22Rv1 (cell line): ENCODE measurements at regions not wholly inside any gene's neighbourhood (a gene's known extent, or its start where the extent isn't known, plus 50 kb on each side); places are given as distances from the start of the nearest gene placed in this dataset.

Experiments
- H3K27ac ChIP-seq: fragments of 450-650 bp; 2 replicates; pipeline ENCODE4 v1.5.1; 2017
- ZFX ChIP-seq: fragments of 450-650 bp; IDR thresholded peaks from 2 replicates; pipeline ENCODE4 v1.6.1; 2017; ENCODE audit warnings: antibody characterized with exemption, borderline replicate concordance
- TF ChIP-seq, protein P1 (sequence below): fragments of 450-650 bp; IDR thresholded peaks from 2 replicates; pipeline ENCODE4 v1.5.1; 2017; ENCODE audit warnings: mild to moderate bottlenecking

GRCh38 chr11:39236916-39237315, 2222.5 kb downstream of the LRRC4C start:
- H3K27ac ChIP-seq = no peak overlapping the region
- TF ChIP-seq ZFX = no peak
- TF ChIP-seq, protein P1, sequence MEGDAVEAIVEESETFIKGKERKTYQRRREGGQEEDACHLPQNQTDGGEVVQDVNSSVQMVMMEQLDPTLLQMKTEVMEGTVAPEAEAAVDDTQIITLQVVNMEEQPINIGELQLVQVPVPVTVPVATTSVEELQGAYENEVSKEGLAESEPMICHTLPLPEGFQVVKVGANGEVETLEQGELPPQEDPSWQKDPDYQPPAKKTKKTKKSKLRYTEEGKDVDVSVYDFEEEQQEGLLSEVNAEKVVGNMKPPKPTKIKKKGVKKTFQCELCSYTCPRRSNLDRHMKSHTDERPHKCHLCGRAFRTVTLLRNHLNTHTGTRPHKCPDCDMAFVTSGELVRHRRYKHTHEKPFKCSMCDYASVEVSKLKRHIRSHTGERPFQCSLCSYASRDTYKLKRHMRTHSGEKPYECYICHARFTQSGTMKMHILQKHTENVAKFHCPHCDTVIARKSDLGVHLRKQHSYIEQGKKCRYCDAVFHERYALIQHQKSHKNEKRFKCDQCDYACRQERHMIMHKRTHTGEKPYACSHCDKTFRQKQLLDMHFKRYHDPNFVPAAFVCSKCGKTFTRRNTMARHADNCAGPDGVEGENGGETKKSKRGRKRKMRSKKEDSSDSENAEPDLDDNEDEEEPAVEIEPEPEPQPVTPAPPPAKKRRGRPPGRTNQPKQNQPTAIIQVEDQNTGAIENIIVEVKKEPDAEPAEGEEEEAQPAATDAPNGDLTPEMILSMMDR = no peak

DNA sequence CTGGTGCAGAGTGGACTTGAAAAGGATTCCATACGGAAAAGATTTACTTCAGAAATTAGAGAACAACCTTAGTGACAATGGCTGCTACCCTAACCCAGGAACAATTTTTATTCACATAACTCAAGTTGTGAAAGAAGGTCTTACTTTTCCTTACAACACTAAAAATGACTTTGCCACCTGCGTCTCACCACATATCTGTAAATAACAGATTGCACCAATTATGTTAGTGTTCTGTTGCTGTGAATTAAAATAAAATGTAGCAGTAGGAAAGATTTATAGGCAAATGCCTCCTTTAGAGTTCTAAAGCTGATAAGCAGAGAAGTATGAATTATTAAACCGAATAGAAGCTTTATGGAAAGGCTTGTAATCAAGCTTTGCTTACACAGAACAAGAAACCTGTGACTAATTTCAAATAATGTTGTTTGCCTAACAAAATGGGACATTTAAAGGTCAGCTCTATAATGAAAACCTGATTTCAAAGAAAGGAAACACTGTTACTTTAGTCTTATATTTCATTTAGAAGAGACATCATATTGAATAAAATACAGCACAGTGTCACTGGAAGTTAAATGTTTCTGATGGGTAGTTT, 2237.8 kb downstream of the LRRC4C start:
- no peak overlapping the region for H3K27ac ChIP-seq
- TF ChIP-seq, protein P1 = no peak
- no peak for TF ChIP-seq ZFX

GRCh38 chr11:39220501-39221230, 2238.8 kb downstream of the LRRC4C start:
- TF ChIP-seq, protein P1 = no peak
- no peak for TF ChIP-seq ZFX
- no peak overlapping the region for H3K27ac ChIP-seq

- H3K27ac ChIP-seq = no peak overlapping the region
- TF ChIP-seq, protein P1 = no peak
- TF ChIP-seq ZFX = no peak
These were observed 2239.4 kb downstream of the LRRC4C start for GRCh38 chr11:39220069-39220468.

- H3K27ac ChIP-seq = no peak overlapping the region
- no peak for TF ChIP-seq ZFX
- TF ChIP-seq, protein P1 = no peak
These were observed 2249.5 kb downstream of the LRRC4C start for GRCh38 chr11:39209981-39210380.

GRCh38 chr11:39205236-39205995, 2254.0 kb downstream of the LRRC4C start:
- TF ChIP-seq ZFX = no peak
- TF ChIP-seq, protein P1 = no peak
- H3K27ac ChIP-seq = no peak overlapping the region
